ENCODE measurements at regions not wholly inside any gene's neighbourhood (a gene's known extent, or its start where the extent isn't known, plus 50 kb on each side); places are given as distances from the start of the nearest gene placed in this dataset.

GRCh38 chr9:96183751-96184150, 118.2 kb downstream of the HSD17B3 start:
- DNase-seq, result no peak

- no peak for DNase-seq
Observed at GRCh38 chr9:96178153-96178552, 123.8 kb downstream of the HSD17B3 start.

GRCh38 chr9:96177719-96178028, 124.3 kb downstream of the HSD17B3 start:
- DNase-seq, result no peak

- DNase-seq, result no peak
Observed at GRCh38 chr9:96177005-96177718, 124.8 kb downstream of the HSD17B3 start.

- DNase-seq, result no peak
Observed at GRCh38 chr9:96175796-96176195, 126.2 kb downstream of the HSD17B3 start.

GRCh38 chr9:96175001-96175400, 127.0 kb downstream of the HSD17B3 start:
- DNase-seq, result no peak

- DNase-seq, result no peak
Observed at GRCh38 chr9:96174371-96174770, 127.6 kb downstream of the HSD17B3 start.

- no peak for DNase-seq
Observed at GRCh38 chr9:96173640-96174039, 128.3 kb downstream of the HSD17B3 start.

- no peak for DNase-seq
Observed at GRCh38 chr9:96172797-96173196, 129.2 kb downstream of the HSD17B3 start.

- no peak for DNase-seq
Observed at GRCh38 chr9:96171728-96172127, 130.2 kb downstream of the HSD17B3 start.

GRCh38 chr9:96169901-96170300, 132.1 kb downstream of the HSD17B3 start:
- no peak for DNase-seq

GRCh38 chr9:96169484-96169883, 132.5 kb downstream of the HSD17B3 start:
- no peak for DNase-seq

- DNase-seq, result no peak
Observed at GRCh38 chr9:96168882-96169281, 133.1 kb downstream of the HSD17B3 start.

GRCh38 chr9:96167011-96167410, 135.0 kb downstream of the HSD17B3 start:
- DNase-seq, result no peak

- no peak for DNase-seq
Observed at GRCh38 chr9:96164268-96164683, 137.7 kb downstream of the HSD17B3 start.

GRCh38 chr9:96163712-96164111, 138.3 kb downstream of the HSD17B3 start:
- DNase-seq, result no peak

GRCh38 chr9:96163161-96163560, 138.8 kb downstream of the HSD17B3 start:
- no peak for DNase-seq

- DNase-seq, result no peak
Observed at GRCh38 chr9:96161819-96162218, 140.2 kb downstream of the HSD17B3 start.

GRCh38 chr9:96160866-96161265, 141.1 kb downstream of the HSD17B3 start:
- DNase-seq, result no peak

GRCh38 chr9:96160168-96160567, 141.8 kb downstream of the HSD17B3 start:
- DNase-seq, result no peak

- DNase-seq, result no peak
Observed at GRCh38 chr9:96159596-96159995, 142.4 kb downstream of the HSD17B3 start.

GRCh38 chr9:96158909-96159575, 142.9 kb downstream of the HSD17B3 start:
- DNase-seq, result no peak

- DNase-seq, result no peak
Observed at GRCh38 chr9:96158147-96158546, 143.8 kb downstream of the HSD17B3 start.

- DNase-seq, result no peak
Observed at GRCh38 chr9:96157675-96158074, 144.3 kb downstream of the HSD17B3 start.
